GM21576 (cell line): ENCODE measurements at regions not wholly inside any gene's neighbourhood (a gene's known extent, or its start where the extent isn't known, plus 50 kb on each side); places are given as distances from the start of the nearest gene placed in this dataset.

ENCODE experiments used
- ATAC-seq: cut with Tn5 transposase; IDR thresholded peaks from one replicate; pipeline ENCODE4 v1.9.1; 2021; ENCODE audit warnings: mild to moderate bottlenecking, moderate library complexity; ENCODE audit not compliant: unreplicated experiment

- ATAC-seq, result no peak
Observed at GRCh38 chr16:14362774-14363371, 267.2 kb downstream of the PARN start.

GRCh38 chr16:14360326-14361037, 269.6 kb downstream of the PARN start:
- ATAC-seq, result no peak

DNA sequence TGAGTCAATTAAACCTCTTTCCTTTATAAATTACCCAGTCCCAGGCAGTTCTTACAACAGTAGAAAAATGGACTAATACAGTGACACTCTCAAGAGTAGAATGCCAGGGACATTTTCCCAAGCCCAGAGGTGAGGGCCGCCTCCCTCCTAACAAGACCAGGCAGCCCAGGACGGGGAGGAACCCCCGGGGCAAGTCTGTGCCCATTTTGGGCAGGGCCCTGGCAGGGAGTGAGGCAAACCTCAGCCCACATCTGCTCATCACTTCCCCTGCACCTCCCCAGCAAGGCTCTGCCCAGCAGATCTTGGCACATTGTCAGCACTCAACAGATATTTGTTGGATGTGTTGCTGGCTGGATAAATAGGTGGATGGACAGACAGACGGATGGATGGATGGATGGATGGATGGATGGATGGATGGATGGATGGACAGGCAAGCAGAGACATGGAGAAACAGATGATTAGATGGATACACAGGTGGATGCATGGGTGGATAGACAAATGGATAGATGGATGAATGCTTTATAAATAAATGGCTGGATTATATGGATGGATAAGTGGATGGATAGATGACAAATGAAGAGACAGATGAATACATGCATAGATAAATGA, 271.3 kb downstream of the PARN start:
- ATAC-seq, result no peak

DNA sequence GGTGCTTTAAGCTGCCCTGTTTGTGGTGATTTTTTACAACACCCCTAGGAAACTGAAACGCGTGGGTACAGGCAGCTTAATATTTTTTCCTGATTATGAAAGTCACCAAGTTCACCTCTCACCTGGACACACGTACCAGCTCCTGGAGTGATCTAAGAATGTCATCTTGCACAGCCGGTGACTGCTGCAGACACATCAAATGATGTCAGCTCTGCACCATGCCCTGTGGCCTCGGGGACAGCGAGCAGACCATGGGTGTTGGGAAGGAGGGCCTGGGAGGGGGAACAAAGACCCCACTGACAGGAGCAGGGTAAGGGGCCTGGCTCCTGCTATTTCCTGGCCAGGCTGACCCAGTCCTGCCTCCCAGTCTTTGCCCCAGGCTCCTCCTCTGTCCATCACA, 272.7 kb downstream of the PARN start:
- no peak for ATAC-seq

DNA sequence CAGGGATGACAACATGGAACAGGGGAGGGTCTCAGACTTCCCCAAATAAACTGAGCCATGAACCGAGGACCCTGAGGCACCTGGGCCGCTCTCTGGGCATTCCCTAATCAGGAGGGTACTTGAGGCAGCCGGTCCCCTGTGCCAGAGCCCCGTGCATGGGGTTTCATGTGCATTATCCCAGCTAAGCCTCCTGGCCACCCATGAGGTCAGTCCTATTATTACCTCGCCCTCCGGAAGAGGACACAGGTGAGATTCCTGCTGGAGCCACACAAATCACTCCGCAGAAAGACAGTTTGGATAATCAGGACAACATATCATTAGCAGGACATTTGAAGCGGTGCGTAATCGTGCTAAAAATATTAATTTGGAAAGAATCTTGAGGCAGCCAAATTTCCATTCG, 274.0 kb downstream of the PARN start:
- no peak for ATAC-seq

- ATAC-seq, result peak; percentile 85
Observed at GRCh38 chr16:14354561-14355351, 275.3 kb downstream of the PARN start.

DNA sequence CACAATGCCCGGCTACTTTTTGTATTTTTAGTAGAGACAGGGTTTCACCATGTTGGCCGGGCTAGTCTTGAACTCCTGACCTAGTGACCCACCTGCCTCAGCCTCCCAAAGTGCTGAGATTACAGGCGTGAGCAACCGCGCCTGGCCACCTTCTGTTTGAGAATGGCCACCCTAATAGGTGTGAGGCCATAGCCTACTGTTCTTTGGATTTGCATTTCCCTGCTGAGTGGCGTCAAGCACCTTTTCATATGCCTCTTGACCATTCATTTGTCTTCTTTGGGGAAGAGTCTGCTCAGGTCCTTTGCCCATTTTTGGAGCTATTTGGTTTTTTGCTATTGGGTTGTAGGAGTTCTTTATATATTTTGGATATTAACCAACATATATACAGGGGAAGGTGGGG, 276.7 kb downstream of the PARN start:
- ATAC-seq, result no peak

DNA sequence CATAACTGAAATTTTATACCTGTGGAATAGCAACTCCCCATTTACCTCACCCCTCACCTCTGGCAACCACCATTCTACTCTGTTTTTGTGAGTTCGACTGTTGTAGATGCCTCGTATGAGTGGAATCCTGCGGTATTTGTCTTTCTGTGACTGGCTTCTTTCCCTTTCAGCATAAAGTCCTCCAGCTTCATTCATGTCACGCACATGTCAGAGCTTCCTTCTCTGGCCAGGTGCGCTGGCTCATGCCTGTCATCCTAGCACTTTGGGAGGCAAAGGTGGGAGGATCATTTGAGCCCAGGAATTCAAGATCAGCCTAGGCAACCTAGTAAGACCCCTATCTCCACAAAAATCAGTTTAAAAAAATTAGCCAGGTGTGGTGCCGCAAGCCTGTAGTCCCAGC, 278.4 kb downstream of the PARN start:
- ATAC-seq, result no peak

- ATAC-seq, result no peak
Observed at GRCh38 chr16:14350626-14351025, 279.4 kb downstream of the PARN start.

GRCh38 chr16:14350081-14350480, 279.0 kb downstream of the MRTFB start:
- no peak for ATAC-seq

GRCh38 chr16:14347706-14348105, 276.6 kb downstream of the MRTFB start:
- no peak for ATAC-seq

GRCh38 chr16:14346278-14347142, 275.4 kb downstream of the MRTFB start:
- ATAC-seq, result no peak

DNA sequence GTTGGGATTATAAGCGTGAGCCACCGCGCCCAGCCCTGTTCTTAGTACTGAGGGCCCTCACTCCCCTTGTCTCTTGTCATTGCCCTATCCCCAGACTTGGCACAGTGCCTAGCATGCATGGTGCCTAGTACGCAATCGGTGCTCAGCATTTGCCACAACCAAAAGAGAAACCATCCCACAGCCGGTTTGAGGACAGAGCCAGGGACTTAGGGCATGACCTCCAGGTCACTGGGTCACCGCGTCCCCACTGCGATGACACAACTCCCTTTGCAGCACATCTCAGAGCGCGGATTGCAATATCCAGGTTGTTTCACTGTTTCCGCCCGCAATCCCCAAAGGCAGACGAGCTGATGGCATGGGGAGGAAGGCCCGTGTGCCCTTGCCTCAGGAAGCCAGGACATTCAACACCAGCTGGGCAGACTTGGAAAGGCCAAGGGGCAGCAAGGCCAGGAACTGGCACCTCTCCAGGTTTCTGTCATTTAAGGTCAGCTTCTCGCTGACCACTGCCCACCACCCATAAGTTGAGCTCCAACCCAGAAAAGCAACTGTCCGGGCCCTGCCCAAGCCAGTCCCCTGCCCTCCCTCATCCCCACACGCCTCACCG, 274.5 kb downstream of the MRTFB start:
- no peak for ATAC-seq

DNA sequence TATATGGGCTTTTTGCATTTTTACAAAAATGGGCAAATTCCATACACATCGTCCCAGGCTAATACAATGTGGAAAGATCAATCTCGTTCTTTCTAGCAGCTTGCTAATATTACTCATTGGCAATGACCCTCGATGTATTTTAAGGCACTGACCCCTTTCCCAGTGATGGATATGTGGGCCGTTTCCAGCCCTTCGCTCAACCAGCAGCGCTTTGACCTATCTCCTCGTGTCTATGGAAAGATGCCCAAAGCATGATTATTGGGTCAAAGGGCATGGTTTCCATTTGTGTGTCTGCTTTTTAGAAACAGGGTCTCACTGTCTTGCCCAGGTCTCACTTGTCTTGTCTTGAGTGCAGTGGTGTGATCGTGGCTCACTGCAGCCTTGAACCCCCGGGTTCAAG, 273.8 kb downstream of the MRTFB start:
- ATAC-seq, result no peak

GRCh38 chr16:14344292-14344691, 273.2 kb downstream of the MRTFB start:
- ATAC-seq, result no peak

DNA sequence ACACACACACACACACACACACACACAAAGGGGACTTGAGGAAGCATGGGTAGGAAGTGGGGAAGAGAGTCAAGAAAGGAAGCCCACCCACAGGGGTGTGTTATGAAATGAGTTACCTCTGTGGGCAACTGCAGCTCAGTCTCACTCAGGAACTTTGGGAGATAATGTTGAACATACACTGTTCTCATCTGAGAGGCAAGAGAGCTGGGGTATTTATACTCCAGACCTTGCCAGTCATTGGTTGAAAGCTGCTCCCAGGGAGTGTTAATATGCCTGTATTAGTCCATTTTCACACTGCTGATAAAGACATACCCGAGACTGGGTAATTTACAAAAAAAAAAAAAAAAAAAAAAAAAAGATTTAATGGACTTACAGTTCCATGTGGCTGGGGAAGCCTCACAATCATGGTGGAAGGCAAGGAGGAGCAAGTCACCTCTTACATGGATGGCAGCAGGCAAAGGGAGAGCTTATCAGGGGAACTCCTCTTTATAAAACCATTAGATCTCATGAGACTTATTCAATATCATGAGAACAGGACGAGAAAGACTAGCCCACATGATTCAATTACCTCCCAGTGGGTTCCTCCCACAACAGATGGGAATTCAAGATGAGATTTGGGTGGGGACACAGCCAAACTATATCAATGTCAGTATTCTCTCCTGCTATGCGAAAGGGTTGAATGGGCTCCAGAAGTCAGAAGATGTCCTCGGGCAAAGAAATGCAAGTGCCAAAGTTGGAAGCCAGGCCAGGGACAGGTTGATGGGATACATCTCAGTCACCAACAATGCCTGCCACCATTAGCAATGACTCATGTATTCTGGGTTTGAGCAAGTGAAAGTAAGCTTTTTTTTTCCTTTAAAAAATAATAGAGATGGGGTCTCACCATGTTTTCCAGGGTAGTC, 270.5 kb downstream of the MRTFB start:
- ATAC-seq, result no peak

DNA sequence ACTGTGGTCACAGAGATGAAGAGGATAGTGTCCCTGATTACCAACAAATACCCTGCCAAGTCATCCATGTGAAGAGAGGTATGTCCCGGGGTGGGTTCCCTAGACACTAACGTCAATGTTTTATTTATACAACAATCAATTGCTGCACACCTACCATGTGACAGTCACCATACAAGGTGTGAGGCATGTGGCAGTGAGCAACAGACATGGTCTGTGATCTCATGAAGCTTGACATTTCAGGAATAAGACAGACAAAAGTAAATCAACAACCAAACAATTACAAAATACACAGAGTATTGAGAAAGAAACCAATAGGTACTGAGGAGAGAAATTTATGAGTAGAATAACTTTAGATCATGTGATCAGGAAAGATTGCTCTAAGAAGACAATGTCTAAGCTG, 268.6 kb downstream of the MRTFB start:
- no peak for ATAC-seq

DNA sequence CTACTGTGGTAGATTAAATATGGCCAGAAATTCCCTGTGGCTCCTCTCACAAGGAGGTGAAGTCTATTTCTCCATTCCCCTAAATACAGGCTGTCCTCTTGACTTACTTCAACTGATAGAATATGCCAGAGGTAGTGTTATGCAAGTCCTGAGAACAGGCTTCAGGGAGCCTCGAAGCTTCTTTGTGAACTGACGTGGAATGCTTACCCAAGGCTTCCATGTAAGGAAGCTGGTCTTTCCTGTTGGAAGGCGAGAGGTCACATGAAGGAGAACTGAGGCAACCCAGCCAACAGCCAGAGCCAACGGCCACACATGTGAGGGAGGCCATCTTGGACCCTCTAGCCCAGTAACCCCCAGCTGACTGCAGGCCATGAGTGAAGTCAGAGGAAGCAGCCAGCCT, 267.9 kb downstream of the MRTFB start:
- ATAC-seq, result no peak

GRCh38 chr16:14338236-14338635, 267.1 kb downstream of the MRTFB start:
- ATAC-seq, result no peak
